ENCODE measurements at regions not wholly inside any gene's neighbourhood (a gene's known extent, or its start where the extent isn't known, plus 50 kb on each side); places are given as distances from the start of the nearest gene placed in this dataset.

GRCh38 chr3:1824359-1824758 lies 274.3 kb upstream of the CNTN4 start:
- Histone ChIP-seq H3K4me3 (replicated peaks in 1 of 3; ENCODE audit: low read depth in 2 of 3, low read length in 3 of 3) (no peak overlapping the region), H3K36me3 (replicated peaks in 1 of 2; ENCODE audit: control insufficient read depth in 1 of 2, insufficient read depth in 2 of 2, low read length in 2 of 2) (no peaks in the 10 kb centered on the region), H2AFZ (ENCODE audit: insufficient read depth, low read depth, low read length, poor library complexity, severe bottlenecking) (no peak overlapping the region), H3K9ac (ENCODE audit: insufficient read depth, low read length, poor library complexity, severe bottlenecking) (no peak overlapping the region), H3K4me2 (replicated peaks; ENCODE audit: extremely low read depth, low read length, poor library complexity, severe bottlenecking) (no peak overlapping the region), H3K9me3 (replicated peaks in 1 of 2; ENCODE audit: control insufficient read depth in 1 of 2, insufficient read depth in 1 of 2, low read length in 2 of 2) (no peaks in the 10 kb centered on the region), H3K27ac (ENCODE audit: low read depth in 1 of 2, low read length in 2 of 2) (no peak overlapping the region), H3K27me3 (ENCODE audit: control insufficient read depth in 2 of 2, insufficient read depth in 2 of 2, low read length in 2 of 2) (no peaks in the 10 kb centered on the region), H4K20me1 (ENCODE audit: insufficient read depth, low read length) (no peaks in the 10 kb centered on the region), H3K79me2 (ENCODE audit: insufficient read depth, low read length) (no peaks in the 10 kb centered on the region), H3K4me1 (ENCODE audit: control insufficient read depth in 1 of 2, insufficient read depth in 2 of 2, low read length in 2 of 2) (no peaks in the 10 kb centered on the region)
- Mint-ChIP-seq H3K27me3 (ENCODE audit: low read depth in 3 of 3) (no peaks in the 10 kb centered on the region), H3K9me3 (peaks cover 0 to 3% (median 0%) of the 10 kb centered on the region in 7 donors), H3K27ac (no peak overlapping the region), H3K36me3 (no peaks in the 10 kb centered on the region), H3K4me1 (no peaks in the 10 kb centered on the region), H3K4me3 (no peak overlapping the region)
- intact Hi-C loops (cut with micrococcal nuclease): no loop called here
- no peak for DNase-seq
- no CpG with 5 or more reads among the region's 1 CpG for WGBS (ENCODE audit: insufficient coverage)
- TF ChIP-seq CTCF (IDR thresholded peaks at IDR 0.05): no peak

- Histone ChIP-seq H3K4me1 (ENCODE audit: control insufficient read depth in 1 of 2, insufficient read depth in 2 of 2, low read length in 2 of 2) (no peaks in the 10 kb centered on the region), H3K4me2 (replicated peaks; ENCODE audit: extremely low read depth, low read length, poor library complexity, severe bottlenecking) (no peak overlapping the region), H3K36me3 (replicated peaks in 1 of 2; ENCODE audit: control insufficient read depth in 1 of 2, insufficient read depth in 2 of 2, low read length in 2 of 2) (no peaks in the 10 kb centered on the region), H3K27ac (ENCODE audit: low read depth in 1 of 2, low read length in 2 of 2) (no peak overlapping the region), H3K79me2 (ENCODE audit: insufficient read depth, low read length) (no peaks in the 10 kb centered on the region), H3K27me3 (ENCODE audit: control insufficient read depth in 2 of 2, insufficient read depth in 2 of 2, low read length in 2 of 2) (no peaks in the 10 kb centered on the region), H3K4me3 (replicated peaks in 1 of 3; ENCODE audit: low read depth in 2 of 3, low read length in 3 of 3) (no peak overlapping the region), H2AFZ (ENCODE audit: insufficient read depth, low read depth, low read length, poor library complexity, severe bottlenecking) (no peak overlapping the region), H3K9ac (ENCODE audit: insufficient read depth, low read length, poor library complexity, severe bottlenecking) (no peak overlapping the region), H4K20me1 (ENCODE audit: insufficient read depth, low read length) (no peaks in the 10 kb centered on the region), H3K9me3 (replicated peaks in 1 of 2; ENCODE audit: control insufficient read depth in 1 of 2, insufficient read depth in 1 of 2, low read length in 2 of 2) (no peaks in the 10 kb centered on the region)
- Mint-ChIP-seq H3K4me1 (no peaks in the 10 kb centered on the region), H3K36me3 (no peaks in the 10 kb centered on the region), H3K27me3 (ENCODE audit: low read depth in 3 of 3) (no peaks in the 10 kb centered on the region), H3K4me3 (no peak overlapping the region), H3K9me3 (peaks cover 0 to 2% (median 0%) of the 10 kb centered on the region in 7 donors), H3K27ac (no peak overlapping the region)
- no peak for DNase-seq
- TF ChIP-seq CTCF (IDR thresholded peaks at IDR 0.05): no peak
- WGBS (ENCODE audit: insufficient coverage): no CpG with 5 or more reads among the region's 1 CpG
- intact Hi-C loops (cut with micrococcal nuclease): no loop called here
Measured at GRCh38 chr3:1828519-1828918, 270.1 kb upstream of the CNTN4 start.
